C4-2B (cell line): ENCODE measurements at regions not wholly inside any gene's neighbourhood (a gene's known extent, or its start where the extent isn't known, plus 50 kb on each side); places are given as distances from the start of the nearest gene placed in this dataset.

ENCODE experiments used
- ZFX ChIP-seq: fragments of 450-650 bp; IDR thresholded peaks from 2 replicates; pipeline ENCODE4 v1.6.1; 2017
- TF ChIP-seq, protein P1 (sequence below): fragments of 450-650 bp; conservative IDR thresholded peaks from 2 replicates; pipeline ENCODE4 v1.5.1; 2017; ENCODE audit warnings: mild to moderate bottlenecking

DNA sequence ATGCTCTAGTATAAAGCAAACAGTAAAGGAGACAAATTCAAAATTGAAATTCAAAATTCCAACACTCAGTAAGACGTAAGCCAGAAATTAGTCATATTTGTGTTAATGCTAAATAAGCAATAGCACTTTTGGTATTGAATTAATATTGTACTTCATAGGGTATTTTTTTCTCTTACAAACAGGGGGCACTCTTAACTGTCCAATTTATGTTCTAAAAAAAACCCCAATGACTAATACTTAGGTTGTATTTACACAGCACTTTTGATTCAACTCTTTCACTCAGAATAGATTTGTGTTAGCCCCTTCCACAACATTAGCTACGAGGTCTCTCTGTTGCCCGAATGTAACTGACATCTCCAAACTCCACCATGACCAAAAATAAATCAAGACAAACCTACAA is 284.9 kb upstream of the COBL start:
- TF ChIP-seq, protein P1, sequence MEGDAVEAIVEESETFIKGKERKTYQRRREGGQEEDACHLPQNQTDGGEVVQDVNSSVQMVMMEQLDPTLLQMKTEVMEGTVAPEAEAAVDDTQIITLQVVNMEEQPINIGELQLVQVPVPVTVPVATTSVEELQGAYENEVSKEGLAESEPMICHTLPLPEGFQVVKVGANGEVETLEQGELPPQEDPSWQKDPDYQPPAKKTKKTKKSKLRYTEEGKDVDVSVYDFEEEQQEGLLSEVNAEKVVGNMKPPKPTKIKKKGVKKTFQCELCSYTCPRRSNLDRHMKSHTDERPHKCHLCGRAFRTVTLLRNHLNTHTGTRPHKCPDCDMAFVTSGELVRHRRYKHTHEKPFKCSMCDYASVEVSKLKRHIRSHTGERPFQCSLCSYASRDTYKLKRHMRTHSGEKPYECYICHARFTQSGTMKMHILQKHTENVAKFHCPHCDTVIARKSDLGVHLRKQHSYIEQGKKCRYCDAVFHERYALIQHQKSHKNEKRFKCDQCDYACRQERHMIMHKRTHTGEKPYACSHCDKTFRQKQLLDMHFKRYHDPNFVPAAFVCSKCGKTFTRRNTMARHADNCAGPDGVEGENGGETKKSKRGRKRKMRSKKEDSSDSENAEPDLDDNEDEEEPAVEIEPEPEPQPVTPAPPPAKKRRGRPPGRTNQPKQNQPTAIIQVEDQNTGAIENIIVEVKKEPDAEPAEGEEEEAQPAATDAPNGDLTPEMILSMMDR = peak; percentile 30
- TF ChIP-seq ZFX = no peak
